ENCODE measurements at regions not wholly inside any gene's neighbourhood (a gene's known extent, or its start where the extent isn't known, plus 50 kb on each side); places are given as distances from the start of the nearest gene placed in this dataset.

GRCh38 chr20:39328347-39328746, 366.2 kb downstream of the DHX35 start:
- Mint-ChIP-seq H3K4me1 (ENCODE audit: low read depth) (no peaks in the 10 kb centered on the region), H3K36me3 (ENCODE audit: insufficient read depth) (no peaks in the 10 kb centered on the region), H3K4me3 (ENCODE audit: low read depth) (no peak overlapping the region), H3K27me3 (peaks cover 11% of the 10 kb centered on the region), H3K9me3 (ENCODE audit: low read depth) (no peaks in the 10 kb centered on the region), H3K27ac (no peak overlapping the region)
- TF ChIP-seq CTCF (IDR thresholded peaks at IDR 0.05; ENCODE audit: unreplicated experiment) = no peak
- no peak for DNase-seq (ENCODE audit: low spot score, unreplicated experiment)

- Mint-ChIP-seq H3K27me3 (peaks cover 11% of the 10 kb centered on the region), H3K4me3 (ENCODE audit: low read depth) (no peak overlapping the region), H3K36me3 (ENCODE audit: insufficient read depth) (no peaks in the 10 kb centered on the region), H3K9me3 (ENCODE audit: low read depth) (no peaks in the 10 kb centered on the region), H3K4me1 (ENCODE audit: low read depth) (no peaks in the 10 kb centered on the region), H3K27ac (no peak overlapping the region)
- DNase-seq (ENCODE audit: low spot score, unreplicated experiment) = no peak
- no peak for TF ChIP-seq CTCF (IDR thresholded peaks at IDR 0.05; ENCODE audit: unreplicated experiment)
These were observed 363.9 kb downstream of the DHX35 start for GRCh38 chr20:39326050-39326449.

DNA sequence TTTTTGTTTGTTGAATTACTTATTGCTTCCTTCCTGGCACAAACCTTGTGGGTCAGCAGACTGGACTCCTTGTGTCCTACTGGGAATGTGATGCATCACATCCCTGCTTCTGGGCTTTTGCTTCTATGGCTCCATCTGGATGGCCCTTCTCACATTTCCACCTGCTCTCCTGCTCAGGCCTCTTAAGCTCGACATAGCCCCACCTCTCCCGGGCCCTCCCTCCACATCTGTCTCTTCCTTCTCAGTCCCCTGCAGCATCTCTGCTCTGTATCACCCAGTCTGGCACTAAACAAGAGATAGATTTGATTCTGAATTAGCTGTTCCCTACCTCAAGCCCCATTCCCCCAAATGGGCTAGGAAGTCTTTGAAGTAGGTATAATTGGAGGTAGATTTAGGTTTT, 356.8 kb downstream of the DHX35 start:
- Mint-ChIP-seq H3K4me1 (ENCODE audit: low read depth) (no peaks in the 10 kb centered on the region), H3K4me3 (ENCODE audit: low read depth) (no peak overlapping the region), H3K36me3 (ENCODE audit: insufficient read depth) (no peaks in the 10 kb centered on the region), H3K27ac (no peak overlapping the region), H3K9me3 (ENCODE audit: low read depth) (no peaks in the 10 kb centered on the region), H3K27me3 (peaks cover 21% of the 10 kb centered on the region)
- no peak for TF ChIP-seq CTCF (IDR thresholded peaks at IDR 0.05; ENCODE audit: unreplicated experiment)
- DNase-seq (ENCODE audit: low spot score, unreplicated experiment) = no peak

DNA sequence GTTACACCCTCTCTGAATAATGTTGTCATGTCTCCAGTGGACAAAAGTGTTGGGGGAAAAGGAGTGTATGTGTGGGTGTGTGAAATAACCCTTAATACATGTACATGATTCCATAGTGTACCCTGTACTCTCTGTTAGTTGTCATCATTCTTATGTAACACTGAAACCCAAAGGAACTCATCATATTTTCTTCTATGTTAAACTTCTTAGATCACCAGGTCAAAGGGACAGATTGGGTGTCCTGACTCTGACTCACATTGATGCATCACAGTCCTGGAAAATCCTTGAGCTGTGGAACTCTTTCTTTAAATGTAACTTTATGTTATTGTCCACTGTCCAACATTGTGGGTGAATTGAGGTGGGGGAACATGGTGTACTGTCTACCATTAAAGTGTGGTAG, 350.5 kb downstream of the DHX35 start:
- Mint-ChIP-seq H3K4me3 (ENCODE audit: low read depth) (no peak overlapping the region), H3K27me3 (peaks cover 31% of the 10 kb centered on the region), H3K4me1 (ENCODE audit: low read depth) (no peaks in the 10 kb centered on the region), H3K27ac (no peak overlapping the region), H3K9me3 (ENCODE audit: low read depth) (peaks cover 4% of the 10 kb centered on the region), H3K36me3 (ENCODE audit: insufficient read depth) (no peaks in the 10 kb centered on the region)
- DNase-seq (ENCODE audit: low spot score, unreplicated experiment) = no peak
- no peak for TF ChIP-seq CTCF (IDR thresholded peaks at IDR 0.05; ENCODE audit: unreplicated experiment)

DNA sequence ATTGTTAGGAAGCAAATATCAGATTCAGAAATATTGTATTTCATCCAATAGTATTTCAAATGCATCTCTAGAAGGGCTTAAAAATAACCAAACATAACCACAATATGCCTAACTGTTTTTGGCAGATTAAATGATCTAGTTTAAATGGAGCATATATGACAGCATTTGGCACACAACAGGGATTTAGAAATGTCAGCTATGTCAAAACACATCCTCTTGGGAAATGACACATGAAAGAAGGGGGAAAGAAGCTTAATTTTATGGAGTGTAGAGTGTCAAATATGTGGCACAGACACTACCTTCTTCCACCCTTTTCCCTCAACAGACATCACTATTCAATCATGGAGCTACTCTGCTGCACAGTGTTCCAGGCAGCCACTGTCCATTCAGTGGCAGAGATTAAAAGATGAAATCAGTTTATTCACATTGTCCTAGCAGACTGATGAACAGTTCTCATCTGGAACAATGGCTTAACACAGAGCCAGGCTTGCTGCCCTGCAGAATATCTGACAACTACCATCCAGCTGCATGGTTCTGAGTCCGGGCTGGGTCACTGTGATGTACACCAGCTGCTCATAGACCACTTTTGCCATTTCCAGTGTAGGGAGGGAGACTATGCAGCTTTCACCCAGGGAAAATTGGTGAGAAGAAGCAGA, 349.8 kb downstream of the DHX35 start:
- Mint-ChIP-seq H3K9me3 (ENCODE audit: low read depth) (peaks cover 4% of the 10 kb centered on the region), H3K4me3 (ENCODE audit: low read depth) (no peak overlapping the region)

More for the DNA sequence above, 349.8 kb downstream of the DHX35 start:
- Mint-ChIP-seq H3K27me3 (peaks cover 31% of the 10 kb centered on the region), H3K4me1 (ENCODE audit: low read depth) (no peaks in the 10 kb centered on the region), H3K36me3 (ENCODE audit: insufficient read depth) (no peaks in the 10 kb centered on the region), H3K27ac (no peak overlapping the region)
- TF ChIP-seq CTCF (IDR thresholded peaks at IDR 0.05; ENCODE audit: unreplicated experiment) = no peak
- DNase-seq (ENCODE audit: low spot score, unreplicated experiment) = no peak

Data from progenitor cell of endocrine pancreas (in vitro differentiated cells).